HEK293T (cell line): ENCODE measurements at regions not wholly inside any gene's neighbourhood (a gene's known extent, or its start where the extent isn't known, plus 50 kb on each side); places are given as distances from the start of the nearest gene placed in this dataset.

Experiments
- ARNT ChIP-seq: fragments of 450-650 bp; IDR thresholded peaks from 2 replicates; pipeline ENCODE4 v1.6.1; 2017; ENCODE audit warnings: mild to moderate bottlenecking
- BHLHE40 ChIP-seq: fragments of 450-650 bp; IDR thresholded peaks from 2 replicates; pipeline ENCODE4 v1.6.1; 2016; ENCODE audit warnings: mild to moderate bottlenecking, moderate library complexity, borderline replicate concordance
- FOXA1 ChIP-seq: fragments of 450-650 bp; IDR thresholded peaks from 2 replicates; pipeline ENCODE4 v1.6.1; 2016; ENCODE audit warnings: mild to moderate bottlenecking
- FOXK2 ChIP-seq: fragments of 450-650 bp; IDR thresholded peaks from 2 replicates; pipeline ENCODE4 v1.6.1; 2016; ENCODE audit warnings: mild to moderate bottlenecking
- HDGF ChIP-seq: fragments of 450-650 bp; IDR thresholded peaks from 2 replicates; pipeline ENCODE4 v1.6.1; 2017; ENCODE audit warnings: antibody characterized with exemption, borderline replicate concordance
- NFRKB ChIP-seq: fragments of 450-650 bp; IDR thresholded peaks from 2 replicates; pipeline ENCODE4 v1.6.1; 2016; ENCODE audit warnings: mild to moderate bottlenecking, moderate library complexity
- PKNOX1 ChIP-seq: fragments of 450-650 bp; IDR thresholded peaks from 2 replicates; pipeline ENCODE4 v1.6.1; 2016
- SP1 ChIP-seq: fragments of 450-650 bp; IDR thresholded peaks from 2 replicates; pipeline ENCODE4 v1.6.1; 2017
- TARDBP ChIP-seq: fragments of 450-650 bp; IDR thresholded peaks from 2 replicates; pipeline ENCODE4 v1.6.1; 2016
- ZNF384 ChIP-seq: fragments of 450-650 bp; IDR thresholded peaks from 2 replicates; pipeline ENCODE4 v1.6.1; 2016

- TF ChIP-seq NFRKB (no peak), PKNOX1 (no peak), SP1 (no peak), BHLHE40 (no peak), FOXA1 (no peak), HDGF (no peak), ARNT (no peak), FOXK2 (no peak), ZNF384 (no peak), TARDBP (no peak)
Observed at GRCh38 chr4:24262616-24263015, 321.7 kb downstream of the DHX15 start.
